HUES48 (cell line): ENCODE measurements at regions not wholly inside any gene's neighbourhood (a gene's known extent, or its start where the extent isn't known, plus 50 kb on each side); places are given as distances from the start of the nearest gene placed in this dataset.

Experiments
- H3K27ac ChIP-seq: one replicate; pipeline ENCODE4 v1.7.0; 2013; ENCODE audit warnings: low read depth, low read length, inconsistent platforms
- H3K27me3 ChIP-seq: 2 replicates; pipeline ENCODE4 v1.6.1; 2013; ENCODE audit warnings: mild to moderate bottlenecking, low read length; ENCODE audit not compliant: control insufficient read depth, insufficient read depth
- H3K36me3 ChIP-seq: 2 replicates; pipeline ENCODE4 v1.6.1; 2013; ENCODE audit warnings: low read length; ENCODE audit not compliant: control insufficient read depth, insufficient read depth
- H3K4me1 ChIP-seq: 2 replicates; pipeline ENCODE4 v1.6.1; 2013; ENCODE audit warnings: mild to moderate bottlenecking, low read length; ENCODE audit not compliant: control insufficient read depth, insufficient read depth
- H3K4me3 ChIP-seq: 2 replicates; pipeline ENCODE4 v1.5.1; 2013; ENCODE audit warnings: mild to moderate bottlenecking, low read depth, low read length
- H3K9ac ChIP-seq: 2 replicates; pipeline ENCODE4 v1.6.1; 2013; ENCODE audit warnings: mild to moderate bottlenecking, low read depth, low read length, moderate library complexity
- H3K9me3 ChIP-seq: 2 replicates; pipeline ENCODE4 v1.6.1; 2013; ENCODE audit warnings: low read length; ENCODE audit not compliant: control insufficient read depth, insufficient read depth

GRCh38 chr1:78419309-78419708, 71.5 kb upstream of the PTGFR start:
- no peak overlapping the region for H3K27ac ChIP-seq
- no peak overlapping the region for H3K9ac ChIP-seq
- no peak overlapping the region for H3K4me3 ChIP-seq
- no peaks in the 10 kb centered on the region for H3K9me3 ChIP-seq
- H3K27me3 ChIP-seq = no peaks in the 10 kb centered on the region
- no peaks in the 10 kb centered on the region for H3K36me3 ChIP-seq
- peaks cover 20% of the 10 kb centered on the region for H3K4me1 ChIP-seq

- no peaks in the 10 kb centered on the region for H3K27me3 ChIP-seq
- no peaks in the 10 kb centered on the region for H3K9me3 ChIP-seq
- no peak overlapping the region for H3K4me3 ChIP-seq
- no peak overlapping the region for H3K27ac ChIP-seq
- H3K36me3 ChIP-seq = no peaks in the 10 kb centered on the region
- peaks cover 12% of the 10 kb centered on the region; the same call in 1 of the 2 replicates for H3K4me1 ChIP-seq
- no peak overlapping the region for H3K9ac ChIP-seq
Measured at GRCh38 chr1:78420181-78420580, 70.6 kb upstream of the PTGFR start.

- Histone ChIP-seq H3K36me3 (no peaks in the 10 kb centered on the region), H3K9me3 (no peaks in the 10 kb centered on the region)
Measured at GRCh38 chr1:78420688-78421087, 70.1 kb upstream of the PTGFR start.

GRCh38 chr1:78424720-78425119, 66.1 kb upstream of the PTGFR start:
- Histone ChIP-seq H3K4me1 (peaks cover 12% of the 10 kb centered on the region), H3K9ac (no peak overlapping the region), H3K27ac (no peak overlapping the region), H3K9me3 (no peaks in the 10 kb centered on the region), H3K36me3 (no peaks in the 10 kb centered on the region), H3K4me3 (no peak overlapping the region), H3K27me3 (no peaks in the 10 kb centered on the region)

More at GRCh38 chr1:78420688-78421087, 70.1 kb upstream of the PTGFR start:
- H3K4me1 ChIP-seq = peaks cover 12% of the 10 kb centered on the region; the same call in 1 of the 2 replicates
- no peak overlapping the region for H3K4me3 ChIP-seq
- H3K27me3 ChIP-seq = no peaks in the 10 kb centered on the region
- H3K9ac ChIP-seq = no peak overlapping the region
- no peak overlapping the region for H3K27ac ChIP-seq

GRCh38 chr1:78426408-78426807, 64.4 kb upstream of the PTGFR start:
- no peak overlapping the region for H3K4me3 ChIP-seq
- no peaks in the 10 kb centered on the region for H3K9me3 ChIP-seq
- no peak overlapping the region for H3K9ac ChIP-seq
- H3K27ac ChIP-seq = no peak overlapping the region
- H3K36me3 ChIP-seq = no peaks in the 10 kb centered on the region
- peaks cover 12% of the 10 kb centered on the region for H3K4me1 ChIP-seq
- no peaks in the 10 kb centered on the region for H3K27me3 ChIP-seq

- Histone ChIP-seq H3K4me3 (no peak overlapping the region), H3K9ac (no peak overlapping the region), H3K4me1 (peaks cover 12% of the 10 kb centered on the region), H3K27me3 (no peaks in the 10 kb centered on the region), H3K9me3 (no peaks in the 10 kb centered on the region), H3K27ac (no peak overlapping the region), H3K36me3 (no peaks in the 10 kb centered on the region)
Measured at GRCh38 chr1:78427506-78427905, 63.3 kb upstream of the PTGFR start.

- no peak overlapping the region for H3K9ac ChIP-seq
- peaks cover 6% of the 10 kb centered on the region; the same call in 1 of the 2 replicates for H3K4me1 ChIP-seq
- H3K4me3 ChIP-seq = no peak overlapping the region
- no peaks in the 10 kb centered on the region for H3K27me3 ChIP-seq
- no peaks in the 10 kb centered on the region for H3K36me3 ChIP-seq
- H3K27ac ChIP-seq = no peak overlapping the region
- no peaks in the 10 kb centered on the region for H3K9me3 ChIP-seq
Measured at GRCh38 chr1:78432016-78432415, 58.8 kb upstream of the PTGFR start.

- Histone ChIP-seq H3K27ac (no peak overlapping the region), H3K9me3 (no peaks in the 10 kb centered on the region), H3K4me1 (peaks cover 15% of the 10 kb centered on the region), H3K4me3 (no peak overlapping the region), H3K36me3 (no peaks in the 10 kb centered on the region), H3K9ac (no peak overlapping the region), H3K27me3 (no peaks in the 10 kb centered on the region)
Measured at GRCh38 chr1:78434351-78434750, 56.4 kb upstream of the PTGFR start.

GRCh38 chr1:78436961-78437360, 53.8 kb upstream of the PTGFR start:
- Histone ChIP-seq H3K9me3 (no peaks in the 10 kb centered on the region), H3K27ac (no peak overlapping the region), H3K4me3 (no peak overlapping the region), H3K4me1 (peaks cover 15% of the 10 kb centered on the region), H3K36me3 (no peaks in the 10 kb centered on the region), H3K27me3 (no peaks in the 10 kb centered on the region), H3K9ac (no peak overlapping the region)

- Histone ChIP-seq H3K36me3 (no peaks in the 10 kb centered on the region), H3K4me3 (no peak overlapping the region), H3K9ac (no peak overlapping the region), H3K4me1 (peaks cover 15% of the 10 kb centered on the region), H3K27ac (no peak overlapping the region), H3K27me3 (no peaks in the 10 kb centered on the region), H3K9me3 (no peaks in the 10 kb centered on the region)
Measured at GRCh38 chr1:78437396-78437795, 53.4 kb upstream of the PTGFR start.

- H3K27ac ChIP-seq = no peak overlapping the region
- no peak overlapping the region for H3K9ac ChIP-seq
- H3K27me3 ChIP-seq = no peaks in the 10 kb centered on the region
- H3K9me3 ChIP-seq = no peaks in the 10 kb centered on the region
- H3K36me3 ChIP-seq = no peaks in the 10 kb centered on the region
- peaks cover 15% of the 10 kb centered on the region for H3K4me1 ChIP-seq
- H3K4me3 ChIP-seq = no peak overlapping the region
Measured at GRCh38 chr1:78437941-78438340, 52.8 kb upstream of the PTGFR start.

- Histone ChIP-seq H3K9ac (no peak overlapping the region), H3K27me3 (no peaks in the 10 kb centered on the region), H3K9me3 (no peaks in the 10 kb centered on the region), H3K36me3 (no peaks in the 10 kb centered on the region), H3K4me1 (peaks cover 15% of the 10 kb centered on the region), H3K4me3 (no peak overlapping the region), H3K27ac (no peak overlapping the region)
Measured at GRCh38 chr1:78440381-78440793, 50.4 kb upstream of the PTGFR start.
